ENCODE measurements at regions not wholly inside any gene's neighbourhood (a gene's known extent, or its start where the extent isn't known, plus 50 kb on each side); places are given as distances from the start of the nearest gene placed in this dataset.

DNA sequence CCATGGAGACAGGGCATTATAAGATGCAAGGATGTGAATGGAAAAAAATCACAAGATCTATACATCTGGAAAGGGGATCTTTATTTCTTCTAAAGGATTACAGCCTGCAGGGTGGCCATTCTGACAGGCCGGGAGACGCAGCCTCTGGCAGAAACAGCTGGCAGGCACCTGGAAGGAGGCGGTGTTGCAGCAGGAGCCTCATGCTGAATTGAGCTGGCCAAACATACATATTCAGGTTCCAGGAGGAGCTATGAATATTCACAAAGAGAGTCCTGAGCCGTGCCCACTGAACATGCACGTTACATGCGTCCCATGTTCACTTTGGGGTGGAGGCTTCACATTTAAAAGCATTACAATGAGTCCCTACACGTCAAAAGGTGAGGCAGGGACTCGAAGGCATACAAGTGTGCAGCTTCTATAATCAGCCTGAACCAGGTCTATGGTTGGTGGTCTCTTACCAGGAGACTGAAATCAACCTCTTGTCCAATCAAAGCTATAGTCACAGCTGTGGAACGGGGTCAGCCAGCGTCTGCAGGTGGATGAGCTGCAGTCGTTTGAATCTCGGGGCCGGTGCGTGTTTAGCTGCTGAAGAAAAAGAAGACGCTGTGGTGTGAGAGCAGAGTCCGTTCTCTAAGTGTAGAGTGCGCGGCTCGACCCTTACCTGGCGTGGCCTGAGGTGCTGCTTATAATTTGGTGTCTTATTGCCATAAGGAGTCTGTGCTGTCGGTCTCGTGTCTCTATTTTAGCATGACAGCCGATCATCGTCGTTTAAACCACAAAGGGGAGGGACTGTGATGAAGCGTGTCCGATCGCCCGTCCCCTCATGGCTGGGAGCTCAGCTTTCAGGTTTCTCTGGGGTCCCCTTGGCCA, 183.0 kb downstream of the ETS2 start:
- H3K36me3 ChIP-seq: no peaks in the 10 kb centered on the region
- TF ChIP-seq Cebpa-rat (IDR thresholded peaks at IDR 0.05): no peak
- no peaks in the 10 kb centered on the region for H4K20me1 ChIP-seq
- no peaks in the 10 kb centered on the region for H3K9me3 ChIP-seq
- H3K4me1 ChIP-seq: peaks cover 100% of the 10 kb centered on the region
- H3K9ac ChIP-seq: peak overlapping the region; percentile 59
- H3K27ac ChIP-seq: peak overlapping the region; percentile 71
- H3K4me3 ChIP-seq: peak overlapping the region; percentile 59
- no peaks in the 10 kb centered on the region for H3K27me3 ChIP-seq
- peak overlapping the region; percentile 97 for H3K4me2 ChIP-seq

DNA sequence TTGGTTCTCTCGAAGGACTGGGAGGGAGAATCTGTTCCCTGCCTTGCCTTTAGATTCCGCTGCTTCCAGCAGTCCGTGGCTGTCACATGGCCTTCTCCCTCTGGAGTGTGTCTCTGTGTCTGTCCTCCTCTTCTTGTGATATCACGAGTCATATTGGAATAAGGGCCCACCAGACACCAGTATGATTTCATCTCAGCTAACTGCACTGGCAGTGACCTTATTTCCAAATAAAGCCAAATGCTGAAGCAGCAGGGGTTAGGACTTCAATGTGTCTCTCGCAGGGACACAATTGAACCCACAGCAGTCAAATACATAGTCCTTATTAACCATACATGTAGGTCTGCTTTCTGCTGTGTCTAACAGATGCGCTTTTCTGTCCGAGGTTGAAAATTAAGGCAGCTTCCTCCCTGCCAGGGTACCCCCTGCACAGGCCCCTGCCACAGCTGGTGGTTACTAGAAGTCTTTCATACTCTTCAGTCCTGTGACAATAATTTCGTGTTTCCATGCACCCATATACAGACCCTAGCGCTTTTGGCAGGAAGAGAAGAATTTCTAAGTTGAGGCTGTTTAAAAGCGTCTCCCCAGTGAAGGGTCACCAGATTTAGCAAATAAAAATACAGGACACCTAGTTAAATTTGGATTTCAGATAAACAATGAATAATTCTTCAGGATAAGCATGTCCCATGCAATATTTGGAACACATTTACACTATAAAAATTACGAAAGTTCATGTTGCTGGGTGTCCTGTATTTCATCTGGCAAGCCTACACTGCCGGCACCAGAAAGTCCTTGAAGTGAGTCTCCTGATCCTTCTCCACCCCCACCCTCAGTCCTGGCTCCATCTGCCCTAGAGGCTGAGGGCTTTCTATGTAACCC, 182.1 kb downstream of the ETS2 start:
- no peaks in the 10 kb centered on the region for H3K9me3 ChIP-seq
- H3K27me3 ChIP-seq: no peaks in the 10 kb centered on the region
- H3K4me1 ChIP-seq: peaks cover 100% of the 10 kb centered on the region
- H3K4me3 ChIP-seq: peak overlapping the region; percentile 59
- H4K20me1 ChIP-seq: no peaks in the 10 kb centered on the region
- no peak for TF ChIP-seq Cebpa-rat (IDR thresholded peaks at IDR 0.05)
- peak overlapping the region; percentile 59 for H3K9ac ChIP-seq
- no peaks in the 10 kb centered on the region for H3K36me3 ChIP-seq
- H3K27ac ChIP-seq: peak overlapping the region; percentile 71
- H3K4me2 ChIP-seq: peak overlapping the region; percentile 97

DNA sequence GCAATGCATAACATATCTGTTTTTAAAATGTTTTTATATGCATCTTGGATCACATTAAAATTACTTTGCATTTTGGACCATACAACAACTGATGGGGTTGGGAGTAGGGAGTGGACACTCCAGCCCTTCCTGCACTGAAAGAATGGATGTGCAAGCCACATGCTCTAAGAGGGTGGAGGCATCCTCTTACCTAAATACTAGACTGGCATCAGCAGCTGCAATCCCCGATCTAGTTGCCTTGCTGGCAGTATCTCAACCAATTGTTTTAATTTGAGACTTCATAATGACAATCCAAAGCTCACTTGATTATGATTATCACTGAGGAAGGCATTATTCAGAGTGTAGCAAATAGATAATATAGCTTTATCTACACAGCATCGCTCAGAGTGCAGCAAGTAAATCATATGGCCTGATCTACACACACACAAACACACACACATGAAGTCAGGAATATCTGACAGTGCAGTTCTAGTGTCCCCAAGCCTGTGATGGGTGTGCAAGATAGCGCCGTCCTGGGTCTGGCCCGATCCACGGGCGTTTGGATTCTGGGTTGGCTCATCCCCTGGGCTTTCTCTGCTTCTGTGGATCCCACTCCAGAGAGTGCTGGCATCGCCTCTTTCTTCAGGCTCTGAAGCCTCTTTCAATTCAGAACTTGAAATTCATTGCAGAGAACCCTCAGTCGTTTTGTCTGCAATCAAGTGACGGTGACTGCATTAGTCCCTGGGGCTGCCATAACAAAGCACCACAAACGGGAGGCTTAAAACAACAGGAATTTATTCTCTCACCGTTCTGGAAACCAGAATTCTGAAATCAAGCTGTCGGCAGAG, 181.3 kb downstream of the ETS2 start:
- H3K4me2 ChIP-seq: peak overlapping the region; percentile 97
- peak overlapping the region; percentile 71 for H3K27ac ChIP-seq
- no peaks in the 10 kb centered on the region for H3K9me3 ChIP-seq
- no peaks in the 10 kb centered on the region for H3K27me3 ChIP-seq
- TF ChIP-seq Cebpa-rat (IDR thresholded peaks at IDR 0.05): no peak
- H3K4me3 ChIP-seq: peak overlapping the region; percentile 59
- no peaks in the 10 kb centered on the region for H3K36me3 ChIP-seq
- no peaks in the 10 kb centered on the region for H4K20me1 ChIP-seq
- H3K4me1 ChIP-seq: peaks cover 100% of the 10 kb centered on the region
- peak overlapping the region; percentile 59 for H3K9ac ChIP-seq

DNA sequence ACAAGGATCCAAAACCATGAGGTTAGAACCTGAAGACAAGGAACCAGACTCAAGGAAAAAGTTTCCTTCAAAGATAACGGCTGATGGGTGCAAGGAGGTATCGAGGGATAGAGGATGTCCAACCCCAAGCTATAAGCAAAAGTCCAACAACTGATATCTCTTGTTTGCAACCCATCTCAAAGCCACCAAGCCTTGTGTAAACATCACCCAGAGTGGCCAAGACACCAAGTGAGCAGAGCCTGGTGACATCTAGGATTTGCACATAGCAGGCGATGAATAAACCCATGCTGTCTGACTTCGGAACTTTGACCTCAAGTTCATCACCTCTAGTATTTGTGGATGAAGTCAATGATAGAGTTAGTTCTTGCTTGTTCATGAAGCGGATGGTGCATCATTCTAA, 180.7 kb downstream of the ETS2 start:
- peak overlapping the region; percentile 97 for H3K4me2 ChIP-seq
- H3K4me3 ChIP-seq: no peak overlapping the region
- no peaks in the 10 kb centered on the region for H3K36me3 ChIP-seq
- H3K27me3 ChIP-seq: no peaks in the 10 kb centered on the region
- H3K9ac ChIP-seq: no peak overlapping the region
- H4K20me1 ChIP-seq: no peaks in the 10 kb centered on the region
- TF ChIP-seq Cebpa-rat (IDR thresholded peaks at IDR 0.05): no peak
- no peaks in the 10 kb centered on the region for H3K9me3 ChIP-seq
- peak overlapping the region; percentile 82 for H3K27ac ChIP-seq
- H3K4me1 ChIP-seq: peaks cover 100% of the 10 kb centered on the region

DNA sequence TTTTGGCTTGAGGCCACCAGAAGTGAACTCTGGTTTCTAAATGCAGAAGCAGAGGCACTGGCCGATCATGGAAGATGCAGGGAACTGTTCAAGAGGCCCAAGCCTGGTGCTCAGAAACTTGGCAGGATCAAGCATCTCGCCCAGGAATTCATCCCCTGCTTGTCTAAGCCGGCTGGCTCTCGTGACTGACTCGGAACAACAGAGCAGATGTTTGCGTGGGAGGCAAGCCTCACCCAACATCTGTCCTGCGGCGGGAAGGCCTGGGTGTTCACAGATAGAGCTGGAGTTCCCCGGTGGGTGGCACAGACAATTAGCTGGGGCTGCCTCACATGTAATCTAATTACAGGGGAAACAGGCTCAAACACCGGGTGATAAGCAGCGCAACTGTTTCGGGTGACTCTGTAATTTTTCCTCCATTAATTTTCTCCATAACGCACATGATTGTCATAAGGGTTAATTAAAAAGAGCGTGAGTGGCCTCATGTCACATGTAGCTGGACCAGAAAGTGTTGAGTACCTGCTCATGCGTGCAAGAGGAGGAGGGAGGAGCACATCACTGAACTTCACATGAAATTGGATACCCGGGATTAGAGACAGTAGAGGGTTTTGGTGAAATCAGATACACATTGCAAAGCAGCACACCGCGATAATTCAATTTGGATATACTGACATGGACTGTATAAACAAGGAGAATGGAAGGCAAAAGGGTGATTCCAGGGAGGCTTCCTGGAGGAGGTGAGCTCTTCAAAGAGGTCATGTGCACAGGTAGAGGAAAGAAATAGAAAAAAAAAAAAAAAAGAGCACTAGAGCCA, 180.0 kb downstream of the ETS2 start:
- peak overlapping the region; percentile 97 for H3K4me2 ChIP-seq
- no peaks in the 10 kb centered on the region for H4K20me1 ChIP-seq
- H3K36me3 ChIP-seq: no peaks in the 10 kb centered on the region
- H3K9me3 ChIP-seq: no peaks in the 10 kb centered on the region
- peaks cover 100% of the 10 kb centered on the region for H3K4me1 ChIP-seq
- peak overlapping the region; percentile 33 for H3K4me3 ChIP-seq
- H3K9ac ChIP-seq: peak overlapping the region; percentile 64
- H3K27ac ChIP-seq: peak overlapping the region; percentile 82
- H3K27me3 ChIP-seq: no peaks in the 10 kb centered on the region
- TF ChIP-seq Cebpa-rat (IDR thresholded peaks at IDR 0.05): no peak

DNA sequence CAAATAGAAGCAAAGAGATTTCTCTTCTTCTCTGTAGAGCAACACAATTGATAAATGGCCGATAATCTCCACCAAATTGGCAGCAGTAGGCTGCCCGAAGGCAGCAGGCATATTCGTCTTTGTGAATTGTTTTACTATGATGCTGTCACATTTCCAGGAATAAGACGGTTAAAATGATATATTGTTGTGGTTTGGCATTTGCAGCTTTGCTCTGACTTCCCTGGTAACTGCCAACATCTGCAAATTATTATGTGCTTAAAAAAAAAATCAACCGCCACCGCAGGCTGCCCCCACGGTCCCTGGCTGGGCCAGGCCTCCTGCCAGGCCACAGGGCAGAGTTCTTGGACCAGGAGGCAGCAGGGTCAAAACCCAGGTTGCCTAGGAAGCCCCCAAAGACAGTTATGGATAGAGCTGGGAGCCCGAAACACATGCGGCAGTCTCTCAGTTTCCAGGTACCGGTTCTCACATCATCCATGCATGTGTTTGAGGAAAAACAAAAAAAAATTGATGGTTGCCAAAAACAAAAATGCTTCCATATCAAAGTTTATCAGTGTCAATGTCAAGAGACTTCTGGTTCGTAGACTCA, 179.3 kb downstream of the ETS2 start:
- Histone ChIP-seq H3K4me1 (peaks cover 100% of the 10 kb centered on the region), H3K4me2 (peak overlapping the region; percentile 97), H4K20me1 (no peaks in the 10 kb centered on the region), H3K9me3 (no peaks in the 10 kb centered on the region), H3K27ac (peak overlapping the region; percentile 82), H3K4me3 (peak overlapping the region; percentile 33), H3K9ac (peak overlapping the region; percentile 64), H3K27me3 (no peaks in the 10 kb centered on the region), H3K36me3 (no peaks in the 10 kb centered on the region)
- TF ChIP-seq Cebpa-rat (IDR thresholded peaks at IDR 0.05): no peak

DNA sequence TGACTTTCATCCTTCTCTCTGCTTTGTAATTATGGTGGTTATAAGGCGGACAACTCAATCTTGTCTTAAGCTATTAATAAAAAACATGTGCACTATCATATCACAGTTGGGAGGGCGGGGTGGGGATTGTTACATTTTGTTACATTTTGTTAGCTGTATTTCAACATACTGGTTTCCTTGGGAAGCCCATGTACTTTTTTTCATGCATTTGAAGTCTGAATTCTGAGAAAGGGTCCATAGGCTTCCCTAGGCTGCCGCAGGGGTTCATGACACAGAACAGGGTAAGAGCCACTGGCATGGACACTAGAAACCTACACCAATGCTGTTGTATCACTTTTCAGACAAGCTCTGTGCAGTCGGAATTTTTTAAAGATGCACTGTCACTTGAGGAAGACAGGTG, 178.8 kb downstream of the ETS2 start:
- Histone ChIP-seq H3K36me3 (no peaks in the 10 kb centered on the region), H3K9me3 (no peaks in the 10 kb centered on the region), H3K4me2 (peak overlapping the region; percentile 97), H3K4me1 (peaks cover 100% of the 10 kb centered on the region), H4K20me1 (no peaks in the 10 kb centered on the region), H3K9ac (peak overlapping the region; percentile 64), H3K27me3 (no peaks in the 10 kb centered on the region), H3K27ac (peak overlapping the region; percentile 82), H3K4me3 (peak overlapping the region; percentile 33)
- no peak for TF ChIP-seq Cebpa-rat (IDR thresholded peaks at IDR 0.05)

DNA sequence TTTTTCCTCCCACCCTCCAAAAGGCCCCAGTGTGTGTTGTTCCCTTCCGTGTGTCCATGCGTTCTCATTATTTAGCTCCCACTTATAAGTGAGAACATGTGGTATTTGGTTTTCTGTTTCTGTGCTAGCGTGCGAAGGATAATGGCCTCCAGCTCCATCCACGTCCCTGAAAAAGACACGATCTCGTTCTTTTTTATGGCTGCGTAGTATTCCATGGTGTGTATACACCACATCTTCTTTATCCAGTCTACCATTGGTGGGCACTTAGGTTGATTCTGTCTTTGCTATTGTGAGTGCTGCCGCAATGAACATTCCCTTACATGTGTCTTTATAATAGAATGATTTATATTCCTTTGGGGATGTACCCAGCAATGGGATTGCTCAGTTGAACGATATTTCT, 177.8 kb downstream of the ETS2 start:
- Histone ChIP-seq H3K4me1 (peaks cover 96% of the 10 kb centered on the region), H3K9ac (no peak overlapping the region), H3K36me3 (no peaks in the 10 kb centered on the region), H3K9me3 (no peaks in the 10 kb centered on the region), H3K27me3 (no peaks in the 10 kb centered on the region), H3K4me3 (no peak overlapping the region), H3K27ac (peak overlapping the region; percentile 82), H4K20me1 (no peaks in the 10 kb centered on the region), H3K4me2 (peak overlapping the region; percentile 97)
- TF ChIP-seq Cebpa-rat (IDR thresholded peaks at IDR 0.05): no peak

Measured in BLaER1 (cell line).